Endothelial cell of umbilical vein (primary cell): ENCODE measurements at regions not wholly inside any gene's neighbourhood (a gene's known extent, or its start where the extent isn't known, plus 50 kb on each side); places are given as distances from the start of the nearest gene placed in this dataset.

ENCODE experiments used
- EZH2 ChIP-seq: IDR thresholded peaks from 2 replicates; pipeline ENCODE4 v1.6.1; 2012; ENCODE audit warnings: borderline replicate concordance, low read depth, mild to moderate bottlenecking, moderate library complexity, low read length, inconsistent platforms; ENCODE audit not compliant: severe bottlenecking
- FOS ChIP-seq: IDR thresholded peaks from 2 replicates; pipeline ENCODE4 v1.6.1; 2011; ENCODE audit warnings: mild to moderate bottlenecking, low read length, moderate library complexity, borderline replicate concordance; ENCODE audit not compliant: insufficient read depth
- GATA2 ChIP-seq: IDR thresholded peaks from 2 replicates; pipeline ENCODE4 v1.7.0; 2011; ENCODE audit warnings: low read depth, mild to moderate bottlenecking, moderate library complexity, mixed read lengths, low read length; ENCODE audit not compliant: insufficient read length, insufficient read depth
- JUN ChIP-seq: IDR thresholded peaks from 2 replicates; pipeline ENCODE4 v1.6.1; 2011; ENCODE audit warnings: borderline replicate concordance, low read depth; ENCODE audit not compliant: insufficient read length, insufficient read depth
- POLR2A ChIP-seq: IDR thresholded peaks from 2 replicates; pipeline ENCODE4 v1.6.1; 2012; ENCODE audit warnings: low read depth, mild to moderate bottlenecking, control low read depth, low read length
- POLR2AphosphoS5 ChIP-seq: IDR thresholded peaks from 2 replicates; pipeline ENCODE4 v1.6.1; 2012; ENCODE audit warnings: low read depth, mild to moderate bottlenecking, control low read depth, low read length, moderate library complexity; ENCODE audit not compliant: insufficient read depth
- TF ChIP-seq, protein P1 (sequence below), 2 donors: IDR thresholded peaks; 1 replicate in 1 of 2; 2 replicates in 1 of 2; pipeline ENCODE4 v1.5.1; 2011; ENCODE audit warnings: low read length in 2 of 2, mild to moderate bottlenecking in 2 of 2, moderate library complexity in 2 of 2, control low read depth in 1 of 2, inconsistent platforms in 1 of 2, low read depth in 1 of 2; ENCODE audit not compliant: insufficient read depth in 1 of 2; ENCODE audit errors: extremely low read depth in 1 of 2
- TF ChIP-seq, protein P2 (sequence below): IDR thresholded peaks from 2 replicates; pipeline ENCODE4 v1.6.1; 2011; ENCODE audit not compliant: insufficient read depth, insufficient read length

DNA sequence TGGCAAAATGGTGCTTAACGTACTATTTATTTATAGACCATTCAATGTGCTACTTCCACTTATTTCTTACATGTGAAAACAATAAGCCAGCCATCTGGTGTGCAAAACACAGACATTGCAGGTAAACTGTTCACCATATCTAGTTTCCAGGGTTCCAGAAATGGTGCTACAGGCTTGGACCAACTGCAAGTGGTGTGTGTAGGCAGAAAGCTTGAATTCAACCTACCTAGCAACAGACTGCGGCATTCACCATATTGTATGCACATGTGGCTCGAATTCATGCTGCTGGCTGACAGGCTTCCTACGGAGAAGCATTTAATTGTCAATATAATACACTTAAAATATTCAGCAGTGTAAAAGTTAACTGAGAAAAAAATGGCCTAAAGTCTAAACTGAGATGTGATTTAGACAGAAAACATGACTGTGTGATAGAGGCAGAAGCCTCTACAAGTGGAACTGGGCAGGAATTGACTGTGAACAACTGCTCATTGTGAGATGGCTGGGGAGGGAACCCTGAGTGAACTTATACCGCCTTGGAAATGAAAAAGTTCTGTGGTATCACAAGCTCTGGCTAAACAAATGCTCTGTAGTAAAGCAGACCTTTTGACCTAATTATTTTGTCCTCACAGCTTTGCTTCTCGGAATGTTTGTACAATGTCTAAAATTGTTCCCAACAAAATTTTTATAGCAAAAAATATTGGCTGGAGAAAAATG, 434.7 kb downstream of the GRIA2 start:
- TF ChIP-seq, protein P1, sequence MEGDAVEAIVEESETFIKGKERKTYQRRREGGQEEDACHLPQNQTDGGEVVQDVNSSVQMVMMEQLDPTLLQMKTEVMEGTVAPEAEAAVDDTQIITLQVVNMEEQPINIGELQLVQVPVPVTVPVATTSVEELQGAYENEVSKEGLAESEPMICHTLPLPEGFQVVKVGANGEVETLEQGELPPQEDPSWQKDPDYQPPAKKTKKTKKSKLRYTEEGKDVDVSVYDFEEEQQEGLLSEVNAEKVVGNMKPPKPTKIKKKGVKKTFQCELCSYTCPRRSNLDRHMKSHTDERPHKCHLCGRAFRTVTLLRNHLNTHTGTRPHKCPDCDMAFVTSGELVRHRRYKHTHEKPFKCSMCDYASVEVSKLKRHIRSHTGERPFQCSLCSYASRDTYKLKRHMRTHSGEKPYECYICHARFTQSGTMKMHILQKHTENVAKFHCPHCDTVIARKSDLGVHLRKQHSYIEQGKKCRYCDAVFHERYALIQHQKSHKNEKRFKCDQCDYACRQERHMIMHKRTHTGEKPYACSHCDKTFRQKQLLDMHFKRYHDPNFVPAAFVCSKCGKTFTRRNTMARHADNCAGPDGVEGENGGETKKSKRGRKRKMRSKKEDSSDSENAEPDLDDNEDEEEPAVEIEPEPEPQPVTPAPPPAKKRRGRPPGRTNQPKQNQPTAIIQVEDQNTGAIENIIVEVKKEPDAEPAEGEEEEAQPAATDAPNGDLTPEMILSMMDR (IDR thresholded peaks at IDR 0.05; ENCODE audit: extremely low read depth in 1 of 2, insufficient read depth in 1 of 2, low read depth in 1 of 2, low read length in 2 of 2) = no peak
- TF ChIP-seq EZH2 (no peak), POLR2A (no peak), POLR2AphosphoS5 (no peak), JUN (no peak), FOS (no peak), GATA2 (no peak)
- TF ChIP-seq, protein P2, sequence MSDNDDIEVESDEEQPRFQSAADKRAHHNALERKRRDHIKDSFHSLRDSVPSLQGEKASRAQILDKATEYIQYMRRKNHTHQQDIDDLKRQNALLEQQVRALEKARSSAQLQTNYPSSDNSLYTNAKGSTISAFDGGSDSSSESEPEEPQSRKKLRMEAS = no peak
